Breast epithelium (tissue), 4 donors: ENCODE measurements at regions not wholly inside any gene's neighbourhood (a gene's known extent, or its start where the extent isn't known, plus 50 kb on each side); places are given as distances from the start of the nearest gene placed in this dataset.

Source experiments
- DNase-seq, 2 donors: peaks; one replicate each; pipeline ENCODE4 v3.0.0-alpha.2; 2019; ENCODE audit warnings: low spot score in 2 of 2
- H3K27ac ChIP-seq, 2 donors: fragments of 200-600 bp; sonication (generic) in 1 of 2; one replicate each; pipeline ENCODE4 v1.5.1; 2016 to 2019; ENCODE audit warnings: mild to moderate bottlenecking in 1 of 2
- H3K27me3 ChIP-seq, 2 donors: fragments of 200-600 bp; sonication (generic) in 1 of 2; one replicate each; pipeline versions ENCODE4 v1.5.1 to v1.6.0; 2017 to 2019; ENCODE audit warnings: control low read depth in 1 of 2, mild to moderate bottlenecking in 1 of 2
- H3K36me3 ChIP-seq: fragments of 200-600 bp; one replicate; pipeline ENCODE4 v1.5.1; 2019
- H3K4me1 ChIP-seq, 2 donors: fragments of 200-600 bp; sonication (generic); one replicate each; pipeline ENCODE4 v1.5.1; 2016 to 2019; ENCODE audit warnings: control low read depth in 1 of 2
- H3K4me3 ChIP-seq, 3 donors: fragments of 200-600 bp; sonication (generic); 1 replicate in 2 of 3; 2 replicates in 1 of 3; pipeline ENCODE4 v1.5.1; 2016 to 2019; ENCODE audit warnings: mild to moderate bottlenecking in 3 of 3, moderate library complexity in 2 of 3
- H3K9me3 ChIP-seq, 2 donors: fragments of 200-600 bp; sonication (generic) in 1 of 2; one replicate each; pipeline ENCODE4 v1.5.1; 2016 to 2019; ENCODE audit warnings: control low read depth in 1 of 2
- POLR2A ChIP-seq: fragments of 450-650 bp; IDR thresholded peaks from one replicate; pipeline ENCODE4 v1.6.1; 2016; ENCODE audit warnings: antibody characterized with exemption, mild to moderate bottlenecking, moderate library complexity
- POLR2AphosphoS5 ChIP-seq, 3 donors: sonication (generic); formaldehyde crosslinking; IDR thresholded peaks; one replicate each; pipeline ENCODE4 v1.6.1; 2017; ENCODE audit warnings: antibody characterized with exemption in 3 of 3
- intact Hi-C: fragments of 100-400 bp; cut with DNase I; formaldehyde crosslinking; loops from one replicate; pipeline ENCODE4 v1.15.1; 2023; ENCODE audit warnings: low total_unique reads
- TF ChIP-seq, protein P1 (sequence below), 3 donors: fragments of 450-650 bp; IDR thresholded peaks; one replicate each; pipeline ENCODE4 v1.5.1; 2016 to 2017; ENCODE audit warnings: antibody characterized with exemption in 3 of 3, mild to moderate bottlenecking in 3 of 3, moderate library complexity in 3 of 3

DNA sequence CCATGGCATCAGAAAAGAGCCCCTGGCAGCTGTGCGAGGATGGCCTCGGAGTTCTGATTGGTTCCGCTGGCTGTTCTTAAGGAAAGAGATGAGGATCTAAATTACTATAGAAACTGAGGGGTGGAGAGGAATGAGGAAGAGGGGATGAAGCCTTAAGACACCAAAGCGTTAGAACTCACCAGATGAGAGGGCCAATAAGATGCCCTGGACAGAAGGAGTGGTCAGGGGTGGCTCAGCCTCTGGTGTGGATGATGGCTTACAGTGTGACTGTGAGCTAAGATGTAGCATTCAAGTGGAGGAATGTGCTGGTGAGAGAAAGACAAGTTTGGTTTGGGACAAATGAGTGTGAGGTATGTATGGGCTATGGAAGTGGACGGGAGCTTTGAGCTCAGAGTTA is 97.8 kb downstream of the ZFP36L2 start:
- Histone ChIP-seq H3K36me3 (no peaks in the 10 kb centered on the region), H3K4me1 (peaks cover 8 to 25% of the 10 kb centered on the region in 2 donors), H3K4me3 (no peak overlapping the region), H3K27ac (peak overlapping the region; percentile 56 to 93), H3K27me3 (no peaks in the 10 kb centered on the region), H3K9me3 (no peaks in the 10 kb centered on the region)
- DNase-seq: no peak
- intact Hi-C loops: no loop called here
- no peak for TF ChIP-seq POLR2AphosphoS5 (IDR thresholded peaks at IDR 0.05)
- TF ChIP-seq POLR2A: no peak
- TF ChIP-seq, protein P1, sequence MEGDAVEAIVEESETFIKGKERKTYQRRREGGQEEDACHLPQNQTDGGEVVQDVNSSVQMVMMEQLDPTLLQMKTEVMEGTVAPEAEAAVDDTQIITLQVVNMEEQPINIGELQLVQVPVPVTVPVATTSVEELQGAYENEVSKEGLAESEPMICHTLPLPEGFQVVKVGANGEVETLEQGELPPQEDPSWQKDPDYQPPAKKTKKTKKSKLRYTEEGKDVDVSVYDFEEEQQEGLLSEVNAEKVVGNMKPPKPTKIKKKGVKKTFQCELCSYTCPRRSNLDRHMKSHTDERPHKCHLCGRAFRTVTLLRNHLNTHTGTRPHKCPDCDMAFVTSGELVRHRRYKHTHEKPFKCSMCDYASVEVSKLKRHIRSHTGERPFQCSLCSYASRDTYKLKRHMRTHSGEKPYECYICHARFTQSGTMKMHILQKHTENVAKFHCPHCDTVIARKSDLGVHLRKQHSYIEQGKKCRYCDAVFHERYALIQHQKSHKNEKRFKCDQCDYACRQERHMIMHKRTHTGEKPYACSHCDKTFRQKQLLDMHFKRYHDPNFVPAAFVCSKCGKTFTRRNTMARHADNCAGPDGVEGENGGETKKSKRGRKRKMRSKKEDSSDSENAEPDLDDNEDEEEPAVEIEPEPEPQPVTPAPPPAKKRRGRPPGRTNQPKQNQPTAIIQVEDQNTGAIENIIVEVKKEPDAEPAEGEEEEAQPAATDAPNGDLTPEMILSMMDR (IDR thresholded peaks at IDR 0.05): no peak

DNA sequence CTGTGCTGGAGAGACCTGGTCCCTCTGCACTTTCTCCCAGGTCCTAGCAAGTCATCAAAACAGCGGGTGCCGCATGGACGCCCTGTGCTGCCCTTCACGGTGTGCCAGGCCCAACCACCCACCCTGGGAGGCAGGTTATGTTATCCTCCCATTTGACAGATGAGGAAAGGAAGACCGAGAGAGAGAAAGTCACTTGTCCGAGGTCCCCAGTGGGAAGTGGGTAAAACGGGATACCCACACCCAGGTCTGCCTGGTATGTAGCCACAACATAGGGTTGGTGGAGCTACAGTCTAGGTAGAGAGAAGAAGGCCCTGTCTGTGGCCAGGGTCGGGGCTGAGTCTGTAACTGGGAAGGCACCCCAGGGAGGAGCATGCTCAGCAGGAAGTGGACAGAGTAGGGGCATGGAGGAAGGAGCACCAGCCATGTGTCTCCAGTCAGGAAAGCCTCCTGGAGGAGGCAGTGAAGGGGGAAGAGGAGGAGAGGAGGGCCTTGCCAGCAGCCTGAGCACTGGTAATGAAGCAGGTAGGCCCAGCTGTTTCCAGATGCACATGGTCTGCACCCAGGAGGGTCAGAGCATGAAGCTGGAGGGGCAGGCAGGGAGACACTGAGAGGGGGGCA is 98.4 kb downstream of the ZFP36L2 start:
- intact Hi-C loops: no loop called here
- no peaks in the 10 kb centered on the region for H3K27me3 ChIP-seq
- no peaks in the 10 kb centered on the region for H3K36me3 ChIP-seq
- H3K27ac ChIP-seq: peak overlapping the region; percentile 56 to 93
- H3K4me3 ChIP-seq: no peak overlapping the region
- DNase-seq: no peak
- H3K4me1 ChIP-seq: peaks cover 8 to 25% of the 10 kb centered on the region in 2 donors
- H3K9me3 ChIP-seq: no peaks in the 10 kb centered on the region
- no peak for TF ChIP-seq POLR2A
- TF ChIP-seq, protein P1 (IDR thresholded peaks at IDR 0.05): no peak
- no peak for TF ChIP-seq POLR2AphosphoS5 (IDR thresholded peaks at IDR 0.05)

GRCh38 chr2:43127208-43127940 is 99.0 kb downstream of the ZFP36L2 start:
- no peak for DNase-seq
- no peaks in the 10 kb centered on the region for H3K27me3 ChIP-seq
- TF ChIP-seq, protein P1 (IDR thresholded peaks at IDR 0.05): peak in 2 of 3 donors; percentile 17 to 28
- TF ChIP-seq POLR2A: no peak
- H3K9me3 ChIP-seq: no peaks in the 10 kb centered on the region
- H3K4me3 ChIP-seq: no peak overlapping the region
- intact Hi-C loops: no loop called here
- H3K36me3 ChIP-seq: no peaks in the 10 kb centered on the region
- peaks cover 8 to 25% of the 10 kb centered on the region in 2 donors for H3K4me1 ChIP-seq
- peak overlapping the region; percentile 56 to 93 for H3K27ac ChIP-seq

GRCh38 chr2:43126817-43127207 is 99.6 kb downstream of the ZFP36L2 start:
- no peak overlapping the region for H3K4me3 ChIP-seq
- peak overlapping the region in 1 of 2 donors; percentile 56 for H3K27ac ChIP-seq
- no peaks in the 10 kb centered on the region for H3K27me3 ChIP-seq
- TF ChIP-seq POLR2A: no peak
- TF ChIP-seq, protein P1 (IDR thresholded peaks at IDR 0.05): no peak
- no peak for TF ChIP-seq POLR2AphosphoS5 (IDR thresholded peaks at IDR 0.05)
- intact Hi-C loops: no loop called here
- no peaks in the 10 kb centered on the region for H3K9me3 ChIP-seq
- no peaks in the 10 kb centered on the region for H3K36me3 ChIP-seq
- DNase-seq: no peak
- H3K4me1 ChIP-seq: peaks cover 8 to 27% of the 10 kb centered on the region in 2 donors
